Stimulated activated CD8-positive, alpha-beta memory T cell treated with anti-CD3 and anti-CD28 coated beads, Interleukin-15, amount 100 ng/mL, for 1 hour (primary cell): ENCODE measurements at regions not wholly inside any gene's neighbourhood (a gene's known extent, or its start where the extent isn't known, plus 50 kb on each side); places are given as distances from the start of the nearest gene placed in this dataset.

Experiments used
- DNase-seq: peaks from one replicate; pipeline ENCODE4 v3.0.0-alpha.2; 2020; ENCODE audit warnings: low read depth

DNA sequence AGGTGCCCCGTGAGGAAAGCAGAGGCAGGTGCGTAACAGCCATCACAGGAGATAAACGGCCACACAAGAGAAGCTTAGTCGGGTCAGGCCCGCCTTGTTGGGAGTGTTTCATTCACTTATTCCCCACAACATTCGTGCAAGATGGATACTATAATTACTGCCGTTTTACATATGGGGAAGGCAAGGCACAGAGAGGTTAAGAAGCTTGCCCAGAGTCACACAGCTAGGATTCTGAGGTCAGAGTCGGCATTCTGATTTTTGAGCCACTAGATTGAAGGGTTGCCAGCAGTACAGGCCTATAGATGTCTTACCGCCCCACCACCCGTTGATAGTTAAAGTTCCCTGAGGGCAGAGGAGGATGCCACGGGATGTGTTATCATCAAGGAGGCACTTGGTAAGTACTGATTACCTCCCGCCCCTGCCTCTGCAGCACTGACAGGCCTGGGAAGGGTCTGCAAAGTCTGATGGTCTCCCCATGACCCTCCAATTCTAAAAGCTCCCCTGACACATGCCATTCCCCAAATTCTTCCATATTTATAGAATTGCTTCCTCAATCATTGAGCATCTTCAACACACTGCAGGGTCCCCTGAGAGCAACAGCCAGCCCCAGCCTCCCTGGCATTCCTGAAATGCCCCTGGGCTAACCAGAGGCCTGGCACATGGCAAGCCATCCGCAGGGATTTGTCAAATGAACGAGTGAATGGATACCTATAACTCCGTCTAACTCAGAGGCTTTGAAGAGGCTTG, 74.7 kb upstream of the CLDN14 start:
- DNase-seq, result no peak

DNA sequence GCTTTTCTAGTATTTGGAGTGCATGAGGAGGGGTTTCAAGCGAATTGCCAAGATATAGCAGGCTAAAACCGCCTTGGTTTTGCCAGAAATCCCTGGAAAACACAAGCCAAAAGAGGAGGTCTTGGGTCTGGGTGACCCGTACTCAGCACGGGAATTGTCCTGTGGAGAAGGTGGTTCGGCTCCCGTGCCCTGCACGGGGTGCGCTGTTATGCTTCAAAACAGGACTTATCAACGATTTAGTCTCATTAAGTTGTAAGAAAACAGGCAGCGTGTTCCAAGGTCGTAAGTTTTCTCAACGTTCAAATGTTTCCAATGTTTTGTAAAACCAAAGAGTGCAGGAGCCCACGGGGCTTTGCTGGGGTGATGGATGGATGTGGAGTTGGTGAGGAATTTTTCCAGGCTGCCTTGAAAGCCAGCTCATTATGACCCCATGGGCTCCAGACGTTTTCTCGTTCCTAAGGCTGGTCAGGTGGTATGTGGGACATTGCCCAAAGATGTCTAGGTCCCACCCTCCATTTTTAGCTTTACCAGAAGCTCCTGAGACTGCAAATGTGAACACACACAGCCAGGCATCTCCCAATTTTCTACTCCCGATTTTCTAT, 75.4 kb upstream of the CLDN14 start:
- DNase-seq, result no peak

DNA sequence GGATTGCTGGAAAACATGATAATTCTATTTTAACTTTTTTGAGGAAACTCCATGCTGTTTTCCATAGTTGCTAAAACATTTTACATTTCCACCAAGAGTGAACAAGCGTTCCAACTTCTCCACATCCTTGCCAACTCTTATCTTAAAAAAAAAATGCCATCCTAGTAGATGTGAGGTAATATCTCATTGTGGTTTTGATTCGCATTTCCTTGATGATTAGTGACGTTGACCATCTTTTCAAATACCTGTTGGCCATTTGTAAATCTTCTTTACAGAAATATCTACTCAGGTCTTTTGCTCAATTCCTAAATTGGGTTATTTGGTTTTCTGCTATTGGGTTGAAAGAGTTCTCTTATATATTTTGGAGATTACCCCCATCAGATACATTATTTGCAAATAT, 77.4 kb upstream of the CLDN14 start:
- no peak for DNase-seq

DNA sequence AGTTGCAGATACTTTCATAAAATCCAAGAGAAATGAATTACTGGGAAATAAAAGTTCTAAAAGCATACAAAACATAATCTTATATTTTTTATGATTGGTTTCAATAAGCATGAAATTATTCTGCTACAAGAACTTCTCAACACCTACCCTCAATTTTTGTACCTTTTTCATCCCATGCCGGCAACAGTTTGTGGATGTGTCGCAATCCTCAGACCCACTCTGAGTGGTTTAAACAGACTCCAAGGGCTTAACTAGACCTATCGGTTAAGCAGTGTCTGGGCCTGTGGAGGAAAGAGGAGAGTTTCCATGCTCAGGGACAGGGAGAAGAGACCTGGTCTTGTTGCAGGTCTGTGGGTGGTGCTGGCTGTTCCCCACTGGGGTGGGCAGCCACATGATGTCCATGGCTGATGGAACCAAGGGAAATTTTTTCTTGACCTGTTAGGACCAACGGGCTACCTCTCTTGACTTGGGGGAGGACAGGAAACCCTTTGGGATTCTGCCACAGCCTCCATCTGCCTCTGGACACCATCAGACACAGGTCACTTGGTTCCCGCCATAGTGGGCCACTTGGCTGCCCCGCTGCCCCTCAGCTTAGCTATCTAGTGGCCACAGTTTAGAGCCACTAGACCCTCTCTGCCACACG, 81.1 kb upstream of the CLDN14 start:
- DNase-seq, result no peak

DNA sequence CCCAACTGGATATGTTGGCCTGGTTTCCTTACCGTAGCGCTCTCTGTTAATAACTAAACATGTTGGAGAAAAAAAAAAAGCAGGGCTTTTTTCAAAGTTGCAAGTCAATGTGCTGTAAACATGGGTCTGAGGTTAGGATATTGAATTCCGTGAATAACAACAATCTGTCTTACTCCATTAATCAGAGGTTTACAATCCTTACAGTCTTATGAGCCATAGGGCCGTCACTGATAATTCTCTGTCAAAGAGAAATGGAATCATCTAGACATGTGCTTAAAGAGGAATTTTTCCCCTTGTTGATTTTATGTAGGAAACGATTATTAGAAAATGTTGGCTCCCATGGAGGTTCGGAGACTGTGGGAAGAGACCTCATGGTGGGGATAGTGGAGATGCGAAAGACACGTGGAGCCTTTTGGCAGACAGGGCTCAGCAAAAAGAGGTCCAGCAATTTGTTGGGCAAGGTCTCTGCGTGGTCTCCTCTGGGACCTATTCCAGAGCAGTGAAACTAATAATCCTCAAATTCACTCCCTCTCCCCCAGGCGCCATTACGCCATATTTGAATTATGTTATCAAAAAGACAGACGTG, 83.5 kb upstream of the CLDN14 start:
- DNase-seq, result no peak

DNA sequence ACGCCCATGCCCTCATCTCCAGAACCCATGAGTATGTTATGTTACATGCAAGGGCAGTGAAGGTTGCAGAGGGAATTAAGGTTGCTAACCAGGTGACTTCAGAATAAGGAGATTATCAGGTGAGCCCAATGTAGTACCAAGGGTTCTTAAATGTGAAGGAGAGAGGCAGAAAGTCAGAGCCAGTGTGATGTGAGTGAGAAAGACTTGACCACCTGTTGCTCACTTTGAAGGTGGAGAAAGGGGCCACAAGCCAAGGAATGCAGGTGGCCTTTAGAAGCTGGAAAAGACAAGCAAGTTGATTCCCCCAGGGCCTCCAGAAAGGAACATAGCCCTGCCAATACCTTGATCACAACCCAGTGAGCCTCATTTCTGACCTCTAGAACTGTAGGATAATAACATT, 84.7 kb upstream of the CLDN14 start:
- DNase-seq, result no peak

DNA sequence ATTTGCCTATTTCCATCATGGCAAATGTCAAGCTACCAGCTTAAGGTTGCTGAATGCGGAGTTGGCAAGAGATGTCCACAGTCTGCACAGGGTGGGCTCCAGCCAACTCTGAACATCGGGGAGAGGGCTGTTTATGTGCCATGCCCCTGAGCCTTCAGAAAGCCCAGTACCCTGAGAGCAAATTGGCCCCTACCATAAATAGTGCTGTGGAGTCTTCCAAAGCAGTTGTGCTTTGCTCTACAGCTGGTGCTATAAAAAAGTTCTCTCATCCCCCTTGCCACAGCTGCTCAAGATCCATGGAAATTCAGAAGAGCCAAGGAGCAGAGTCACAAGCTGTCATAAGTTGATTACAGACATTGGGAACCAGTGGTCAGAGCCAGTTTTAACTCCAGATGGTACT, 85.6 kb upstream of the CLDN14 start:
- no peak for DNase-seq

DNA sequence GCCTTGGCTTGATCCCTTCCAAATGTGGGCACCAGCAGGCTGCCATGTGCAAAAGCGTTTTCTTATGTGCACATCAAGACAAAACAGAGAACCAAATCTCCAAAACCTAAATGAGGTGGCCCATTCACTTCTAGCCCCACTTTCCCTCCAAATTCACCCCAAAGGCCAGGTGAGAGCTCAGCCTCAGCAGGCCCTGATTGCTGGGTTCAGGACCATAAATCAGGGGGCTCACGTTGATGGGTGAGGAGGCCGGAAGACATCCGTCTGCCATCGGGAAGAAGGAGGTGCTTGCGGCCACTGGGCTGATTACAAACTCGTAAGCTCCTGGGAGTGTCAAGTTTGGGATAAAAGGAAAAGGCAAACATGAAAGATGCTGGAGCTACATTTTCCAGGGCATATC, 86.7 kb upstream of the CLDN14 start:
- no peak for DNase-seq

DNA sequence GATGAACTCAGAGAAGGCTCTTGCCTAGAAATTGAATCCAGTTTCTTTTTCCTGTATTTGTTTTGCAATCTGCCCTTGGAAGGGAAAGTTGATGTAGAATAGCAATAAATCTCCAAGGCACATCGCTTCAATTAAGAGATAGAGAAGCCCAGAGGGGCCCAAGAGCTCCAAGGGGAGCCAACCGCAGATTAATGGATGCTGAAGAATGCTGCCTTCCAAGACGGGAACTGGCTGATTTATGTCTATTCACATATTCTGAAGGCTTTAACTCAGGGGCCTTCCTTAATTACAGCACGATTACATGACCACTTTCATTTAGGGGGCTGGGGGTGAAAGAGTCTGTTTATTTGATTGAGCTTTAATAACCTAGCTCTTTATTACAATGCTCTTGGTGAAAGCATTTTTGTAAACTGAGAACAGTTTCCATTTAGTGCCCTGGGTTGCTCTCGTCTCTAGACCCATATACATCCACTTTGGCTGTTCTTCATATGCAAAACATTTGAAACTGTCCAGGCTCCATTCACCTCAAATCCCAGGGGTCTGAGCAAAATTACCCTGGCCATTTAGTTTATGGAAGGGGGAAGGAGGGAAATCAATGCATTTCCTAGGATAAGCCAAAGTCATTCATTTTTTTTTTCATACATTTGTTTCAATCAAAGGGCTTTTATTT, 87.4 kb upstream of the CLDN14 start:
- no peak for DNase-seq

DNA sequence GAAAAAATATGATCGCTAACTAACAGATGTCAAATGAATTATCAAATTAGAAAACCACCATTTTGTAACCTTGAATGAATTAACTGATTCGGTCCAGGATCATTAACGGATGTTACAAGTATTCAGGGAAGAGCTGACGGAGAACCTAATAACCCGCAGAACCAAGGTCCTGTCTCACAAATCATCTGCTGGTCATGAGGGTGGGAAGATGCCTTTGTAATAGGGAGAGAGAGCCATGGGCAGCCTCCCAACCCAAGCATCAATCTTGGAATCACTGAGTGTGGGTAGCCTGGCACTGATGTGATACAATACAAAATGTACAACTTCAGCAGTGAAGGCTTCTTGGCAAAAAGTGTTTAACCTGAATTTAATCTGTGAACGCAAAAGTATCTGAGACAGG, 89.6 kb upstream of the CLDN14 start:
- no peak for DNase-seq

DNA sequence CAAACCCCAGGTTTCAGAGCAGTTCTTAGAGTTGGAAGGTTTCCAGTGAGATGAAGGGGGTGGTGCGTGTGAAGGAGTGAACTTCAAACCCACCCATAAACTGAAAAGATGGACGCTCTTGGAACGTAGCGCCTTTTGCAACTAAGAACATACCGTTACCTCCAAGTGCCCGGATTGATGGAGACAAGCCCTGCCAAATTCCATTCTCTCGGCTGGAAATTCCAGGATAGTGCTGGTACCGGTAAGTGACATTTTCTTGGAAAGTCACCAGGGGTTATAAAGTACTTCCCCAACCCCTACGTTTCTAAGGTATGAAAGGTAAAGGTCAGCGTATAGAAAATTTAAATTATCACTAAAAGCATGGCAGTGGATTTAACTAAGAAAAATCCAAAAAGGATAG, 91.6 kb upstream of the CLDN14 start:
- no peak for DNase-seq

DNA sequence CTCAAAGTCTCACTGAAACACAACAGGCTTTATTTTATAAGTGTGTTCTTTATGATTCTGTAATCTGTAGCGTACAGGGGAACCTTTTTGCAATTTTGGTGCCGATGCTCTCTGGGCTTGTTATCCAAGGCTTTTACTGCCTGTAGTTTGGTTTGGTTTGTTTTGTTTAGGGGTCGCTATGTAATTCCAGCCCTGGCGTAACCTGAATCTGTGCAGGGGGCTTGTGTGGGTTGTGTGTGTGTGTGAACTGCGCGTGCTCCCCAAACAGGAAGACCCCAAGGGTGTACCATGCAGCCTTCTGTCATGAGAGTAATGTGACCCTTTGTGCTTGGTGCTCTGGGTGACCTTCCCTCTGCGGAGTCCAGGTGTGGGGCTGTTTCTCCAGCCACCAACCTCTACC, 92.1 kb upstream of the CLDN14 start:
- DNase-seq, result no peak

DNA sequence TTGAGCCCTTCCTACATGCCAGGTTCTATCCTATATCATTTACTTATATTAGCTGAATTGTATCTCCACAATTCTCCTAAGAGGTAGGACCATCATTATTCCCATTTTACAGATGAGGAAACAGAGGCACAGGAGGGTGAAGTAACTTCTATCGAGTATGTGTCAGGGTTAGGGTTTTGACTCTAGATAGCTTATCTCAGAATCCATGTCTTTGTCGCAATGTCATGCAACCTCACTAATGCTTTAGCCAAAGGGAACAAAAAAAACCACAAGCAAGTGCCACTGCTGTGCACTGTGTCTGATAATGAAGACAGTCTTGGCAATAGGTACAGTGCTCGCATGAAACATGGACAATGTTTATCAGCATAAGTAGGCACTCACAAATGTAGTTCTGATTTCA, 95.4 kb upstream of the CLDN14 start:
- no peak for DNase-seq

DNA sequence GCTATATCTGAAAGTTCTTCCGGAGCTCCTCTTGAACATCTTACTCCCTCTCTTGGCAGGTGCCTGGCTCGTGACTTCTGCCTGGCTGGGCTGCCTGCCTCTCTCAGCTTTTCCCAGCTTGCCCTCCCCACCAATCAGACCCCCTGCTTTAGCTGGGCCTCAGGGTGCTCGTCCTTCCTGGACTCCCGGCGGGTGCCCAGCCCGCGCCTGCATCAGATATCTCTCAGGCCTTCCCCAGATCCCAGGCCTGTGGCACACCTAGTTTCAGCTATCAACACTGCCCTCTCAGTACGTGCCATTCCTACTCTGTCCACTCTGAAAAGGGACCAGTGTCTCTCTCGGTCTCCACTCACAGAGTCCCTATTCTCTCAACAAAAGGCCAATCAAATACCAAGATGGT, 96.5 kb upstream of the CLDN14 start:
- no peak for DNase-seq

DNA sequence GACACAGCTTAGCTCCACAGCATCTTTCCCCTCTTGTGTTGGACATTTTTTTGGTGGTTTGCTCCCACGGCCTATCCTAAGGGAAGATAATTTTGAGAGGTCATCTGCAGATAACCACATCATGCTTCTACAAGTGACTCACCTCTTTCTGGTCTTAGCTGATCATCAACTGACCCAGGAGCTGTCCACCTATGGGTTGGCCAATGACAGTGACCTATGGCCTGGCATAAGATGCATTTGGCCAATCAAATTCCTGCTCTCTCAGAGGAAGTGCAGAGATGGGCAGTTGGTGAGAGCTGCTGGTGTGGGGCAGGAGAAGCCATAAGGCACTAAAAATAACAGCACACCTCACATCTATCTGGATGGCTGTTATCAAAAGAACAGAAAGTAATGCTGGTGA, 100.0 kb upstream of the CLDN14 start:
- no peak for DNase-seq

DNA sequence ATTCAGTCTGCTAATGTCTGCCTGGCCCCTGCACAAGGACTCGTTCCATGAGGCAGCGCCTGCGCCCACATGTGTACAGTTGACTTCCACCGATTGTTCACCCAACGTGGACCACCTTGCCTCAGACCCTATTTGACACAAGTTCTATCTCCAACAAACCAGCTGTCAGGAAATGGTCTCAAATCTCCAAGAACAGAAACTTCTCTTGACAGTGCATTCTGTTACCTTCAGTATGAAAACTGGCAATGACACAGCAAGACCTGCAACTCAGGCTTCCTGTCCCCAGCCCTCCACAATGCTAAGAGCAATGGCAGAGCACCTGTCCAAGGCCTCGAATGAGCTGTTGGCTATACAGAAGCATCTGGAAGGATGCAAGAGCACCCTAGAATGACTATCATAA, 102.3 kb upstream of the CLDN14 start:
- DNase-seq, result no peak

DNA sequence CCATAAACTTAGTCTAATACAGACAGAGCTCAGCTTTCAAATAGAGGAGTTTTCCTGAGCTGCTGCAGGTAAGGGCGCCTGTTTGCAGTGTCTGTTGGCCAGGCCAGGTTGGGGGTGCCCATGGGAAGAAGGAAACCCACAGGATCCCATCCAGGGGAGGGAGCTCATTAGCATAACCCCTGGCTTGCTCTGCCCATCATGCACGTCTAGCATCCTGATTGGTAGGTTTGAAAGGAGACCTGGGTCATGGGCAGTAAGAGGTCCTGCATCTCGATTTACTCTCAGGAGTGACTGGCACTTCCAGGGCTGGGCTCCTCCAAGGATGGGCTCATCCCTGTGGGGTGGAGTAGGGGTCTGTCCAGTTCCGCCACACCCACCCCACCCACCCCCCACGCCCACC, 103.7 kb upstream of the CLDN14 start:
- DNase-seq, result no peak

DNA sequence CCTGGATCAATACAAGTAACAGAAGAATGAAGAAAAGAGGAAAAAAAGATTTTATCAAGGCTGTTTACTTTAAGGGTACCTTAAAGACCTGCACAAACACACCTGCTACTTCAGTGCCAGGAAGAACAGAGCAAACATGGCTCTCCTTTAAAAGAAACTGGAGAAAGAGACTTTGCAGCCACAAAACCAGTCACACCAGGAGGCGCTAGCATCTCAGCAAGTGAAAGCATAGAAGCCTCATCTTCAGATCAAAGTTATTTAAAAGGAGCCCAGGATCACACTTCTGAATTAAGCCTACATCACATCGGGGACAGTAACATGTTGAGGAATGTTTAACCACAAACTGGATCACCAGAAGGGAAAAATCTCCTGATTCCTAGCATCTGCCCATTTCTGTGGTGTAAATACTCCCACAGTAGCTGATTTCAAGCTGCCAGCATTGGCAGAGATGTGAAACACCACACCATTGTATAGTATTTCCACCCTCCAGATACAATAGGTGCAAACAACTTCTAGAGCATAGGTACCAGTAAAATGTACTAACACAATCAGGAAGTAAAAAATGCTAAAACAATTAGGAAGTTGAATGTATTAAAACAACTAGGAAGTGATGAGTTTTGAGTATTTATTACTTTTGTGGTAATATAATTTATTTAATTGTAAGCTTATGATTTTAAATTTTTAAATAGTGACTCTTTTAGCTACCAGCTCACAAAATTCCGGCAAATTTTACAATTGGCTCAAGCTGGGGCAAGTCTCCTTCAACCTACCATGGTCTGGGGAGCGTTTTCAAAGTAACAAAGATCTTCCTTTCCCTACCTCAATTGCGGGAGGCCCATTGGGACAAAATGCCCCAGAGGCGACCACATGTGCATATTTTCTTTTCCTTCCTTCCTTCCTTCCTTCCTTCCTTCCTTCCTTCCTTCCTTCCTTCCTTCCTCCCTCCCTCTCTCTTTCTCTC, 105.3 kb upstream of the CLDN14 start:
- DNase-seq, result no peak

DNA sequence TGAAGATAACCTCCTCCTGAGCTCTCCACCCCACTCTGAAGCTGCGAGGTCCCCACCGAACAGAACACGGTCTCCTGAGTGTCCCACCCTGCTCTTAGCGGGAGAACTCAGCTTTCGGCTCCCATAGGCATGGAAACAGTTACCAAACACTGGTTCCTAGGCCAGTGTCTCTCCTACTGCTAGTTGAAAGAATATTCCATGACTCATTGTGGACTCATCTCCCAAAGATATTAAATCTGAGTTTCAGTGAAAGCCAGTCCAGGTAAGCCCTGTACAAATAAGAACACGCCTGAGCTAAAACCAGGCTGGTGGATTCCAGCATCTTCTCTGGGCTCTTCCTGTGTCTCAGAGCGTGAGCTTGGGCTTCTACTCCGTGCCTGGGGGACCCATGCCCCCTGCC, 107.5 kb upstream of the CLDN14 start:
- no peak for DNase-seq

DNA sequence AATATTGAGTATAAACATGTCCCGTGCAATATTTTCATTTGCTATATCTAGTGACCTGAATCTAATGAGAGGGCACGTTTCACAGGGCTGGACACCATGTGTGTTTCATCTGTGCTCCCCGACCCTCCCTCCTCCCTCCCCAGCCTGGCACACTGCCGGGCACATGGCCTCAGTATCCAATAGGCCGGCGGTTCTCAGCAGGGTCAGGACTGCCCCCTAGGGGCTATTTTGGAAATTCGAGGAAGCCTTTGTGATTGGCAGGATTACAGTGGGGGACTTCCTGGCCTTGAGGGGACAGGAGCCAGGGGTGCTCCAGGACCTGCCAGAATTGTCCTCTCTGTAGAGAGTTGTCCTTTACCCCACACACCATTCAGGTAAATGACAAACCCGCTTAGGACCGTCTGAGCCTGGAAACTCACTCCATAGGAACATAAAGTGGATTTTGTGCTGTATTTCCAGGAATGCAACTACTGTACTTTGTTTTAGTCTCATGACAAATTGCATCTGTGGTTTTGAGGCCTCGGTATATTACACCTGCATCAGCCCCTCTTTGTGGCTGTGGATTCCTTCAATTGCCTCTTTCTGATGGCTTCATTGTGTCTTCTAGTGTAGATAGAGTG, 109.5 kb upstream of the SIM2 start:
- no peak for DNase-seq

DNA sequence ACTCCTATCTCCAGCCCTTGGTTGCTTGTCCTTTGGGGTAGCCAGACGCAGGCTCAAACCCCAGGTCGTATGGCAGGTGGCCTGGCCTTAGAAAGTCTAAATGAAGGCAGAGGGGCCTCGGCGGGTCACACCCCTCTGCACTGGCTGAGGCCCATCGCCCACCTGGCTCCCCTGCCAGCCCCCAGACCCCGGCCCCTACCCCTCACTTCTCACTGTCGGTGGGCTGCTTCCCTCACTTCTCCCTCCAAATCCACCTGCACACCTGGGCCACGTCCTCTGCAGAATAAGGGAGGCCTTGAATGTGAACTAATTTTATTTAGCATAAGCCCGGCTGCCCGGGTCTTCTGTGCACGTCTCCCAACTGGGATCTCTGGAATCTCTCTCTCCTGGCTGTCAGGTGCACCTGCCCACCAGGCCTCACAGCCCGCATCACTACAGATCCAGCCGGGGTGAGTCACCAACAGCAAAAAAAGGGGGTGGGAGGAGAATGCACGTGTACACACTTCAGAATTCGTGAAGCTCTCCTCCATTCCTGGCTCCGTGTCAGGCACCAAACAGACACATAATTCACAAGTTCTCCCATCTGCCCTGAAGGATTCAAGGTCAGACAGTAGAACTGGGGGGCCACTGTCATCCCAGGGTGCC, 107.5 kb upstream of the SIM2 start:
- no peak for DNase-seq
